Nephron (organoid): ENCODE measurements at regions not wholly inside any gene's neighbourhood (a gene's known extent, or its start where the extent isn't known, plus 50 kb on each side); places are given as distances from the start of the nearest gene placed in this dataset.

Experiments used
- H3K27ac Mint-ChIP-seq, 3 experiments: 2 replicates each; pipeline ENCODE4 v1.8.0; 2020; ENCODE audit warnings: mixed read lengths in 3 of 3, mild to moderate bottlenecking in 2 of 3, moderate library complexity in 1 of 3
- H3K27me3 Mint-ChIP-seq: 2 replicates; pipeline ENCODE4 v1.8.0; 2021; ENCODE audit warnings: low read depth, mild to moderate bottlenecking, moderate library complexity, mixed read lengths
- H3K36me3 Mint-ChIP-seq: 2 replicates; pipeline ENCODE4 v1.8.0; 2020; ENCODE audit warnings: low read depth, mixed read lengths
- H3K4me1 Mint-ChIP-seq: 2 replicates; pipeline ENCODE4 v1.8.0; 2020; ENCODE audit warnings: mixed read lengths
- H3K4me3 Mint-ChIP-seq, 3 experiments: 2 replicates each; pipeline ENCODE4 v1.8.0; 2020; ENCODE audit warnings: mild to moderate bottlenecking in 3 of 3, mixed read lengths in 3 of 3, moderate library complexity in 2 of 3
- H3K9me3 Mint-ChIP-seq: 2 replicates; pipeline ENCODE4 v1.8.0; 2020; ENCODE audit warnings: mixed read lengths
- CTCF ChIP-seq, 3 experiments: fragments of 200-600 bp; sonication (generic); IDR thresholded peaks; one replicate each; pipeline ENCODE4 v1.5.0; 2021; ENCODE audit warnings: antibody characterized with exemption in 3 of 3; ENCODE audit not compliant: unreplicated experiment in 3 of 3

- Mint-ChIP-seq H3K27ac (no peak overlapping the region), H3K9me3 (peaks cover 3% of the 10 kb centered on the region), H3K4me3 (no peak overlapping the region), H3K36me3 (no peaks in the 10 kb centered on the region), H3K27me3 (peaks cover 35% of the 10 kb centered on the region), H3K4me1 (peaks cover 27% of the 10 kb centered on the region)
- TF ChIP-seq CTCF (IDR thresholded peaks at IDR 0.05; ENCODE audit: unreplicated experiment in 3 of 3) = no peak
These were observed 111.2 kb downstream of the EDN3 start for GRCh38 chr20:59411589-59411988.

- Mint-ChIP-seq H3K27me3 (peaks cover 33% of the 10 kb centered on the region), H3K4me3 (no peak overlapping the region), H3K27ac (peak overlapping the region in 2 of 3 experiments; percentile 53 to 59), H3K4me1 (peaks cover 27% of the 10 kb centered on the region), H3K36me3 (no peaks in the 10 kb centered on the region), H3K9me3 (peaks cover 3% of the 10 kb centered on the region)
- no peak for TF ChIP-seq CTCF (IDR thresholded peaks at IDR 0.05; ENCODE audit: unreplicated experiment in 3 of 3)
These were observed 111.8 kb downstream of the EDN3 start for GRCh38 chr20:59412181-59412580.

GRCh38 chr20:59412875-59413284 lies 112.5 kb downstream of the EDN3 start:
- Mint-ChIP-seq H3K27me3 (peaks cover 36% of the 10 kb centered on the region), H3K4me3 (no peak overlapping the region), H3K4me1 (peaks cover 27% of the 10 kb centered on the region), H3K27ac (peak overlapping the region in 1 of 3 experiments; percentile 59), H3K9me3 (peaks cover 3% of the 10 kb centered on the region), H3K36me3 (no peaks in the 10 kb centered on the region)
- TF ChIP-seq CTCF (IDR thresholded peaks at IDR 0.05; ENCODE audit: unreplicated experiment in 3 of 3) = peak in 1 of 3 experiments; percentile 24

- Mint-ChIP-seq H3K4me3 (no peak overlapping the region), H3K4me1 (peaks cover 27% of the 10 kb centered on the region), H3K9me3 (peaks cover 3% of the 10 kb centered on the region), H3K36me3 (no peaks in the 10 kb centered on the region), H3K27ac (peak overlapping the region in 1 of 3 experiments; percentile 11), H3K27me3 (peaks cover 40% of the 10 kb centered on the region)
- TF ChIP-seq CTCF (IDR thresholded peaks at IDR 0.05; ENCODE audit: unreplicated experiment in 3 of 3) = no peak
These were observed 113.0 kb downstream of the EDN3 start for GRCh38 chr20:59413326-59413865.

- no peaks in the 10 kb centered on the region for H3K9me3 Mint-ChIP-seq
- peaks cover 36% of the 10 kb centered on the region for H3K27me3 Mint-ChIP-seq
- H3K4me1 Mint-ChIP-seq = peaks cover 36% of the 10 kb centered on the region
- no peak overlapping the region for H3K27ac Mint-ChIP-seq
- H3K4me3 Mint-ChIP-seq = no peak overlapping the region
- no peaks in the 10 kb centered on the region for H3K36me3 Mint-ChIP-seq
- no peak for TF ChIP-seq CTCF (IDR thresholded peaks at IDR 0.05; ENCODE audit: unreplicated experiment in 3 of 3)
These were observed 114.7 kb downstream of the EDN3 start for GRCh38 chr20:59414936-59415623.

- TF ChIP-seq CTCF (IDR thresholded peaks at IDR 0.05; ENCODE audit: unreplicated experiment in 3 of 3) = no peak
- H3K4me1 Mint-ChIP-seq = peaks cover 30% of the 10 kb centered on the region
- peaks cover 34% of the 10 kb centered on the region for H3K27me3 Mint-ChIP-seq
- no peak overlapping the region for H3K4me3 Mint-ChIP-seq
- H3K36me3 Mint-ChIP-seq = no peaks in the 10 kb centered on the region
- no peak overlapping the region for H3K27ac Mint-ChIP-seq
- H3K9me3 Mint-ChIP-seq = no peaks in the 10 kb centered on the region
These were observed 116.5 kb downstream of the EDN3 start for GRCh38 chr20:59416916-59417315.
